ENCODE measurements at regions not wholly inside any gene's neighbourhood (a gene's known extent, or its start where the extent isn't known, plus 50 kb on each side); places are given as distances from the start of the nearest gene placed in this dataset.

GRCh38 chr1:4284976-4285375 lies 369.4 kb upstream of the AJAP1 start:
- no peak for DNase-seq (ENCODE audit: low spot score)
- Histone ChIP-seq H3K4me3 (ENCODE audit: low read depth in 1 of 3, low read length in 3 of 3) (no peak overlapping the region), H3K27me3 (ENCODE audit: control insufficient read depth in 4 of 4, insufficient read depth in 4 of 4, low read length in 3 of 4) (no peaks in the 10 kb centered on the region), H3K4me1 (ENCODE audit: control insufficient read depth in 4 of 4, insufficient read depth in 4 of 4, low read length in 3 of 4) (no peaks in the 10 kb centered on the region), H3K36me3 (ENCODE audit: control insufficient read depth in 4 of 4, insufficient read depth in 3 of 4, low read depth in 1 of 4, low read length in 3 of 4) (no peaks in the 10 kb centered on the region), H3K27ac (ENCODE audit: low read depth in 1 of 2, low read length in 2 of 2) (no peak overlapping the region), H3K9me3 (ENCODE audit: control insufficient read depth in 4 of 4, low read length in 3 of 4) (peaks cover 0 to 2% (median under 1%) of the 10 kb centered on the region in 4 donors), H3K9ac (ENCODE audit: low read depth in 1 of 2, low read length in 2 of 2) (no peak overlapping the region)
- WGBS: 74% methylated on average over 3 of the region's 3 CpGs
- TF ChIP-seq CTCF (IDR thresholded peaks at IDR 0.05; ENCODE audit: low read depth, low read length, missing input control): no peak
- TF ChIP-seq RAD21 (IDR thresholded peaks at IDR 0.05): no peak
- TF ChIP-seq ATF3 (IDR thresholded peaks at IDR 0.05): no peak
- TF ChIP-seq ZBTB33 (IDR thresholded peaks at IDR 0.05): no peak
- no peak for TF ChIP-seq REST (IDR thresholded peaks at IDR 0.05)
- TF ChIP-seq SP1 (IDR thresholded peaks at IDR 0.05): no peak
- TF ChIP-seq YY1 (IDR thresholded peaks at IDR 0.05): no peak
- TF ChIP-seq EGR1 (IDR thresholded peaks at IDR 0.05; ENCODE audit: low read depth in 2 of 2): no peak
- TF ChIP-seq FOXA1 (IDR thresholded peaks at IDR 0.05): no peak
- TF ChIP-seq NR2F2 (IDR thresholded peaks at IDR 0.05): no peak
- no peak for TF ChIP-seq RXRA (IDR thresholded peaks at IDR 0.05)
- TF ChIP-seq HNF4G (IDR thresholded peaks at IDR 0.05): no peak
- TF ChIP-seq MAX (IDR thresholded peaks at IDR 0.05): no peak
- no peak for TF ChIP-seq JUND (IDR thresholded peaks at IDR 0.05)

- peaks cover 0 to 6% (median under 1%) of the 10 kb centered on the region in 4 donors for H3K9me3 ChIP-seq (ENCODE audit: control insufficient read depth in 4 of 4, low read length in 3 of 4)
- H3K27me3 ChIP-seq (ENCODE audit: control insufficient read depth in 4 of 4, insufficient read depth in 4 of 4, low read length in 3 of 4): peaks cover 0 to 4% (median 0%) of the 10 kb centered on the region in 4 donors
- H3K9ac ChIP-seq (ENCODE audit: low read depth in 1 of 2, low read length in 2 of 2): no peak overlapping the region
- no peak overlapping the region for H3K27ac ChIP-seq (ENCODE audit: low read depth in 1 of 2, low read length in 2 of 2)
- 68% methylated on average over 8 of the region's 8 CpGs for WGBS
- no peaks in the 10 kb centered on the region for H3K4me1 ChIP-seq (ENCODE audit: control insufficient read depth in 4 of 4, insufficient read depth in 4 of 4, low read length in 3 of 4)
- DNase-seq (ENCODE audit: low spot score): no peak
- H3K36me3 ChIP-seq (ENCODE audit: control insufficient read depth in 4 of 4, insufficient read depth in 3 of 4, low read depth in 1 of 4, low read length in 3 of 4): no peaks in the 10 kb centered on the region
- no peak overlapping the region for H3K4me3 ChIP-seq (ENCODE audit: low read depth in 1 of 3, low read length in 3 of 3)
- no peak for TF ChIP-seq RXRA (IDR thresholded peaks at IDR 0.05)
- no peak for TF ChIP-seq FOXA2 (IDR thresholded peaks at IDR 0.05)
- no peak for TF ChIP-seq NR2F2 (IDR thresholded peaks at IDR 0.05)
- no peak for TF ChIP-seq MAX (IDR thresholded peaks at IDR 0.05)
- TF ChIP-seq FOXA1 (IDR thresholded peaks at IDR 0.05): no peak
- TF ChIP-seq HNF4A (conservative IDR thresholded peaks at IDR 0.05): no peak
- TF ChIP-seq YY1 (IDR thresholded peaks at IDR 0.05): no peak
- TF ChIP-seq ATF3 (IDR thresholded peaks at IDR 0.05): no peak
- TF ChIP-seq TAF1 (conservative IDR thresholded peaks at IDR 0.05): no peak
- no peak for TF ChIP-seq SP1 (IDR thresholded peaks at IDR 0.05)
- no peak for TF ChIP-seq RAD21 (IDR thresholded peaks at IDR 0.05)
- TF ChIP-seq ZBTB33 (IDR thresholded peaks at IDR 0.05): no peak
- TF ChIP-seq GABPA (IDR thresholded peaks at IDR 0.05 in 1 of 2, conservative IDR thresholded peaks at IDR 0.05 in 1 of 2): no peak
- TF ChIP-seq CTCF (IDR thresholded peaks at IDR 0.05; ENCODE audit: low read depth, low read length, missing input control): no peak
Measured at GRCh38 chr1:4292861-4293260, 361.5 kb upstream of the AJAP1 start.
